Fibroblast of villous mesenchyme (primary cell): ENCODE measurements at regions not wholly inside any gene's neighbourhood (a gene's known extent, or its start where the extent isn't known, plus 50 kb on each side); places are given as distances from the start of the nearest gene placed in this dataset.
"Not testable (repeated sequence)": the region's sequence is repeated elsewhere in the genome, so short reads cannot be mapped to it uniquely, and the experiment has no call there.

ENCODE experiments used
- DNase-seq: peaks from one replicate; pipeline ENCODE4 v3.0.0-alpha.2; 2010; ENCODE audit warnings: low read depth
- H3K4me3 ChIP-seq: 2 replicates; pipeline ENCODE4 v1.5.1; 2011; ENCODE audit warnings: low read depth, mild to moderate bottlenecking, low read length
- TF ChIP-seq, protein P1 (sequence below): IDR thresholded peaks from 2 replicates; pipeline ENCODE4 v1.5.1; 2012; ENCODE audit warnings: low read depth, mild to moderate bottlenecking, low read length; ENCODE audit not compliant: insufficient read depth

DNA sequence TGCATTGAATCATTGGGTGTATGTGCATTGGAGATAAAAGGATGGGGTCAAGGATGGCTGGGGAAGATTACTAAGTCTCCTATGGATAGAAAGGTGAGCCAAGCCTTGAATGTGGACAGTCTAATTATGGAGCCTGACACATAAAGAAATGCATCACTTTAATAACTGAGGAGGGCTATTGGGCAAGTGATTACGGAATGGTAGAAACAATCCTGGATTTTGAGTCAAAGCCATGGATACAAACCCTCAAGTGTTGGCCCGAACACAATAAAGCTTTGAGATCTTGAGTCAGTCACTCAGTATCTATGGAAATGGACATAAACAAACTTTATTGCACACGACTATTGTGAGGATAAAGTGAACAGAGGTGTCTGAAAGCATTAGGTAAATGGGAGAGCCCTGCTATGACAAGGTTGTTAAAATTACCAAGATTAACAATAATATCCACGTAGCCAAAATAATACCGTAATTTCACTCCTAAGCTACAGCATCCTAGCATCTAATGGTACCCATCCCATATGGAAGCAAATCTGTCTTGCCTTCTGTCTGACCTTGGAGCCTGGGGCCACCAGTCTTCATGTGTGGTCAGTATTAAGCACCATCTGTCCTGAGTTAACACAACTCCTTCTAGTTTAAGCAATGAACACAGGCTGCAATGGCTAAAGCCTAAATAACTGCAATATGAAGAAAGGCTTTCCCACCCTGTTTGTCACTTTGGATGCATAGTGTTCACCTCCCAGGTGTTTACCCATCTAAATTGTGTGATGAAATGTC is 136.9 kb upstream of the PRICKLE2 start:
- DNase-seq = no peak
- TF ChIP-seq, protein P1, sequence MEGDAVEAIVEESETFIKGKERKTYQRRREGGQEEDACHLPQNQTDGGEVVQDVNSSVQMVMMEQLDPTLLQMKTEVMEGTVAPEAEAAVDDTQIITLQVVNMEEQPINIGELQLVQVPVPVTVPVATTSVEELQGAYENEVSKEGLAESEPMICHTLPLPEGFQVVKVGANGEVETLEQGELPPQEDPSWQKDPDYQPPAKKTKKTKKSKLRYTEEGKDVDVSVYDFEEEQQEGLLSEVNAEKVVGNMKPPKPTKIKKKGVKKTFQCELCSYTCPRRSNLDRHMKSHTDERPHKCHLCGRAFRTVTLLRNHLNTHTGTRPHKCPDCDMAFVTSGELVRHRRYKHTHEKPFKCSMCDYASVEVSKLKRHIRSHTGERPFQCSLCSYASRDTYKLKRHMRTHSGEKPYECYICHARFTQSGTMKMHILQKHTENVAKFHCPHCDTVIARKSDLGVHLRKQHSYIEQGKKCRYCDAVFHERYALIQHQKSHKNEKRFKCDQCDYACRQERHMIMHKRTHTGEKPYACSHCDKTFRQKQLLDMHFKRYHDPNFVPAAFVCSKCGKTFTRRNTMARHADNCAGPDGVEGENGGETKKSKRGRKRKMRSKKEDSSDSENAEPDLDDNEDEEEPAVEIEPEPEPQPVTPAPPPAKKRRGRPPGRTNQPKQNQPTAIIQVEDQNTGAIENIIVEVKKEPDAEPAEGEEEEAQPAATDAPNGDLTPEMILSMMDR = no peak
- no peak overlapping the region for H3K4me3 ChIP-seq

DNA sequence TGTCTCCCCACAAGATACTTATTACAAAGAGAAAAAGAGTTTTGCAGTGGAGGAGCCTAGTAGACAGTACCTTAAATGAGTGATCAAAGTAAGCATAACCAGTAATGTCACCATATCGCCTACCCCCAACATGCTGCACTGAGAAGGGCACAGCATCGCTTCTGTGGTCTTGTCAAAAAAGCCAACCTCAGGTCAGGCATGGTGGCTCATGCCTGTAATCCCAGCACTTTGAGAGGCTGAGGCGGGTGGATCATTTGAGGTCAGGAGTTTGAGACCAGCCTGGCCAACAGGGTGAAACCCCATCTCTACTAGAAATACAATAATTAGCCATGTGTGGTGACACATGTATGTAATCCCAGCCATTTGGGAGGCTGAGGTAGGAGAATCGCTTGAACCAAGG is 135.8 kb upstream of the PRICKLE2 start:
- DNase-seq, H3K4me3 ChIP-seq: not testable (repeated sequence)

DNA sequence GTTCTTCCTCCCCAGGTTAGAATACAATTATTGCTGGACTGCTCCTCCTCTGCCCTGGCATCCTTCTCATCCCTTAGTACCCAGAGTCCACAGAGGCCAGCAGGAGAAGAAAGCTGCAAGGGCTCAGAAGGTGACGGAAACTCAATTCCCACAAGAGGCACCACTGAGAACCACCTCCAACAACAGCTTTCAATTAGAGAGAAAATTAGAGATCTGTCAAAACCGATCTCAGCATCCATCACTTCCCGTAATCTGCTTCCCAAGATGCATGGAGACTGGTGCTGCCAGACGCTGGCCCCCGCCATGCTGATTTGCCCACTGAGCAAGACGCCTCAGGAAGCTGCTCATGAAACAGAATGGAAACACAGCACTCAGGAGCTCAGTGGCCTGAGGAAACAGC is 135.0 kb upstream of the PRICKLE2 start:
- no peak for DNase-seq

DNA sequence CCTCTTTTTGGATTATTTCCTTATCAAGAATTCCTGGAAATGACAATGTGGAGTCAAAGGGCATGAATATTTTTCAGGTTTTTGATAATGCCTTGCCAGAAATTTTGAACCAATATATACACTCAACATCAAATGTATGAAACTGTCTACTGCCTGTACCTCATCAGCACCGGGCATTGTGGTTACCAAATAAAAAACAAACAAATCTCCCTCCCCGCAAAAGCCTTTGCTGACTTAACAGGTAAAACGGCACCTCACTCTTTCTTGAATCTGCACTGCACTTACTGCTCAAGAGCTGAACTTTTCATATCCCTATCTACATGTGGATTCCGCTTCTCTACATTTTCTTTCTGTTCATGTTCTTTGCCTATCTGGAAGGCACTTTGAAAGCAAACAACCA is 134.5 kb upstream of the PRICKLE2 start:
- no peak overlapping the region for H3K4me3 ChIP-seq
- TF ChIP-seq, protein P1 = no peak
- no peak for DNase-seq

More for the DNA sequence above, 135.0 kb upstream of the PRICKLE2 start:
- TF ChIP-seq, protein P1 = no peak
- no peak overlapping the region for H3K4me3 ChIP-seq

DNA sequence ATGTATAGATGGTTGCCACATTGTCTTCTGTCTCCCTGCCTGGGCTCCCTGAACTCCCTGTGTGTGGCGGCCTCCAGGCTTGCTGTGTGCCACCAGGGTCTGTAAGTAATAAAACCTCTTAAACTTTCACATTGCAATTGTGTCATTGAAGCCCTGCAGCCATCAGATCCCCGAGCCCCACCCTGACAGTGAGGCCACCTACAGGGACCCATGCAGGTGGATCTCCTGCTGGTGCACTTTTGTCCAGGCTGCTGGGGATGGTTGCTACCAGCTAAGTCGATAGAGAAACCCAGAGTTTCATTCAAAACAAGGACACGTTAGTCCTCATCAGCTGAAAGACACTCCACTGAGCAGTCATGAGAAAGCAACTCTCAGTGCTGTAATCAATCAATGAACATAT is 133.6 kb upstream of the PRICKLE2 start:
- no peak for DNase-seq
- no peak overlapping the region for H3K4me3 ChIP-seq
- TF ChIP-seq, protein P1 = no peak

DNA sequence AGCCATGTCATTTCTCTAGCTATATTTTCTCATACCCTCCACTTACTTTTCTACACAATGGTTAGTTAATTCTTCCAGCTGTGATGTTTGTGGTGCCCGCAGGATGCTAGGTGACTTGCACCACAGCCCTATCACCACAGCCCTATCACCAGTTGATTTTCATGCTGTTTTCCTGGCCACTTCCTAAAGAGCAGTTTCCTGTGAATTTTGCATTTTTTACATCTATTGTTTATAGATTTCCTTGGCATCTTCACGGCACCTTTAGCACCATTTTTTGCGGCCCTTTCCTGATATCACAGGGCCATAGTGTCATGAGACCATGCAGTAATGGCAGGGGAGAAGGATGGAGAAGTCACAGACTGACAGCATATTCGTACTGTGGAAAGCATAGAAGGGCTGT is 132.9 kb upstream of the PRICKLE2 start:
- H3K4me3 ChIP-seq = no peak overlapping the region
- TF ChIP-seq, protein P1 = no peak
- DNase-seq = no peak

DNA sequence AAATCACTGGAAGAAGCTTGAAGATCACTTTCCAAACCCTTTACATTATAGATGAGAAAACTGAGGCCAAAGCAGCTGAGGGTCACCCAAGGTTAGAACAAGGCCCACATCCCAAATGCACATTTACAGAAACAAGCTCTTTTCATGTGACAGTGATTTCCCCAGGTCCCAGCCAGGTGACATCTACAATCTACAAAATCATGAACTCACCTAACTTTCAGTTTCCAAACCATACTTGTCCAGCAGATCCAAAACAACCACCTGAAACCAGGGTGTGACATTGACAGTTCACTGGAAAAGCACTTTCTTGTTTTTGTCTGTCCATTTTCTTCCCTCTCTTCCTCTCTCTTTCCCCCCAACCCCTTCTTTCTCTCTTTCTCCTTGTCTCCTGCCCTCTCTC is 132.2 kb upstream of the PRICKLE2 start:
- no peak overlapping the region for H3K4me3 ChIP-seq
- DNase-seq = no peak
- TF ChIP-seq, protein P1 = no peak
